OCI-LY3 (cell line): ENCODE measurements at regions not wholly inside any gene's neighbourhood (a gene's known extent, or its start where the extent isn't known, plus 50 kb on each side); places are given as distances from the start of the nearest gene placed in this dataset.

ENCODE experiments used
- CTCF ChIP-seq: fragments of 200-600, 300-600 bp; sonication (generic); IDR thresholded peaks from 2 replicates; pipeline ENCODE4 v1.5.1; 2014; ENCODE audit warnings: antibody characterized with exemption, low read length, low read depth
- EZH2phosphoT487 ChIP-seq: fragments of 200-600 bp; shearing (Covaris generic); IDR thresholded peaks from 2 replicates; pipeline ENCODE4 v1.6.1; 2018; ENCODE audit warnings: antibody characterized with exemption, mixed run types, low read depth

- TF ChIP-seq CTCF (no peak), EZH2phosphoT487 (no peak)
These were observed 94.5 kb upstream of the IQCM start for GRCh38 chr4:149910177-149910576.
